ENCODE measurements at regions not wholly inside any gene's neighbourhood (a gene's known extent, or its start where the extent isn't known, plus 50 kb on each side); places are given as distances from the start of the nearest gene placed in this dataset.
"Not testable (repeated sequence)": the region's sequence is repeated elsewhere in the genome, so short reads cannot be mapped to it uniquely, and the experiment has no call there.

- DNase-seq: peak; percentile 24
Observed at GRCh38 chr2:16459606-16460005, 206.0 kb downstream of the CYRIA start.

GRCh38 chr2:16454621-16455020 is 211.0 kb downstream of the CYRIA start:
- no peak for DNase-seq

- DNase-seq: no peak
Observed at GRCh38 chr2:16452123-16452522, 213.5 kb downstream of the CYRIA start.

GRCh38 chr2:16446706-16447105 is 218.9 kb downstream of the CYRIA start:
- DNase-seq: no peak

GRCh38 chr2:16442971-16443370 is 222.7 kb downstream of the CYRIA start:
- DNase-seq: no peak

- DNase-seq: no peak
Observed at GRCh38 chr2:16441431-16441830, 224.2 kb downstream of the CYRIA start.

- no peak for DNase-seq
Observed at GRCh38 chr2:16440898-16441297, 224.7 kb downstream of the CYRIA start.

GRCh38 chr2:16438613-16439321 is 226.9 kb downstream of the CYRIA start:
- no peak for DNase-seq

- no peak for DNase-seq
Observed at GRCh38 chr2:16437189-16437588, 228.4 kb downstream of the CYRIA start.

GRCh38 chr2:16434393-16434792 is 231.2 kb downstream of the CYRIA start:
- DNase-seq: no peak

GRCh38 chr2:16430846-16431245 is 234.8 kb downstream of the CYRIA start:
- DNase-seq: no peak

- DNase-seq: no peak
Observed at GRCh38 chr2:16429431-16430145, 236.0 kb downstream of the CYRIA start.

GRCh38 chr2:16429002-16429401 is 236.6 kb downstream of the CYRIA start:
- DNase-seq: no peak

GRCh38 chr2:16425462-16426336 is 239.9 kb downstream of the CYRIA start:
- no peak for DNase-seq

GRCh38 chr2:16420421-16420820 is 245.2 kb downstream of the CYRIA start:
- no peak for DNase-seq

- no peak for DNase-seq
Observed at GRCh38 chr2:16417726-16418125, 247.9 kb downstream of the CYRIA start.

- DNase-seq: no peak
Observed at GRCh38 chr2:16416651-16417050, 249.0 kb downstream of the CYRIA start.

GRCh38 chr2:16415861-16416260 is 249.8 kb downstream of the CYRIA start:
- not testable (repeated sequence) for DNase-seq

- DNase-seq: no peak
Observed at GRCh38 chr2:16413947-16414346, 251.7 kb downstream of the CYRIA start.

GRCh38 chr2:16413285-16413684 is 252.3 kb downstream of the CYRIA start:
- DNase-seq: peak; percentile 47

GRCh38 chr2:16412321-16413030 is 253.2 kb downstream of the CYRIA start:
- no peak for DNase-seq

- no peak for DNase-seq
Observed at GRCh38 chr2:16411788-16412187, 253.8 kb downstream of the CYRIA start.

- DNase-seq: no peak
Observed at GRCh38 chr2:16409849-16410248, 255.8 kb downstream of the CYRIA start.

Data from retina (tissue), 1 donor.